ENCODE measurements at regions not wholly inside any gene's neighbourhood (a gene's known extent, or its start where the extent isn't known, plus 50 kb on each side); places are given as distances from the start of the nearest gene placed in this dataset.

DNA sequence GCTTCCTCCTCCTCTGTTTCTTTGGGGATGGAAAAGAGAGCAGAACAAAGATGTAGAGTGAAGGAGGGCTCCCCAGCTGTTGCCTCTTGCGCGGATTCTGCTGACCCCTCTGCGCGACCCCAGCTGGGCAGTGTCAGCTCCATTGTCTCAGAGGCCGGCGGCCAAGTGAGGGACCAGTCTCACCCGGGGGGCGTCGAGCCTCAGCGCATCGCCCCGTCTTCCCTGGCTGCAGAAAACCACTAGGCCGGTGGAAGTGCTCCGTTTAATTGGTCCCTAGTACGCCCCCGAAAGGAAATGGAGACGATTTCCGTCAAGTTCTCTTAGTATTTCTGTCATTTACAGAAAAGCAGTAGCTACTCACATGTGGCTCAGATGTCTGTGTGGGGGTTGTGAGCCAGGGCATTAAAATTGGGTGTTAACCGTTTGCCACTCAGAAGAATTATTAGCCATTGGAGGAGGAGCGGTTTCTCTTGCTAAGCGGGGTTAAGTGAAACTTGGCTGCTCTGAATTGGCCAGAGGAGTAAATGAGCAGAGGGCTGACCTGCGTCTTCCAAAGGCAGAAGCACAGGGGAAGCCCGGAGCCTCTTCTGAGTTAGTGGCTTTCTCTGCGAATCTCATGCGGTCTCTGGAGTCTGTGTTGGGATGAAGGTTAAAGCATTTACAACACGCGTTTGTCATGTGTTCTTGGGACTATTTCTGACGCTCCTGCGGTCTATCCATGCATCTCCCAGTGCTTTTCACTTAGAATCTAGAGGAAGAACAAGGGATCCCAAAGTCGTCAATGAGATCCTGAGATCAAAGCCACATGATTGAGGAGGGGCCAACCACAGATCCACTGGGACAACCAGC is 132.8 kb upstream of the MYO16 start:
- no peak overlapping the region for H3K4me3 ChIP-seq (ENCODE audit: low read depth, low read length)
- no peak for DNase-seq (ENCODE audit: low read depth)
- TF ChIP-seq, protein P1, sequence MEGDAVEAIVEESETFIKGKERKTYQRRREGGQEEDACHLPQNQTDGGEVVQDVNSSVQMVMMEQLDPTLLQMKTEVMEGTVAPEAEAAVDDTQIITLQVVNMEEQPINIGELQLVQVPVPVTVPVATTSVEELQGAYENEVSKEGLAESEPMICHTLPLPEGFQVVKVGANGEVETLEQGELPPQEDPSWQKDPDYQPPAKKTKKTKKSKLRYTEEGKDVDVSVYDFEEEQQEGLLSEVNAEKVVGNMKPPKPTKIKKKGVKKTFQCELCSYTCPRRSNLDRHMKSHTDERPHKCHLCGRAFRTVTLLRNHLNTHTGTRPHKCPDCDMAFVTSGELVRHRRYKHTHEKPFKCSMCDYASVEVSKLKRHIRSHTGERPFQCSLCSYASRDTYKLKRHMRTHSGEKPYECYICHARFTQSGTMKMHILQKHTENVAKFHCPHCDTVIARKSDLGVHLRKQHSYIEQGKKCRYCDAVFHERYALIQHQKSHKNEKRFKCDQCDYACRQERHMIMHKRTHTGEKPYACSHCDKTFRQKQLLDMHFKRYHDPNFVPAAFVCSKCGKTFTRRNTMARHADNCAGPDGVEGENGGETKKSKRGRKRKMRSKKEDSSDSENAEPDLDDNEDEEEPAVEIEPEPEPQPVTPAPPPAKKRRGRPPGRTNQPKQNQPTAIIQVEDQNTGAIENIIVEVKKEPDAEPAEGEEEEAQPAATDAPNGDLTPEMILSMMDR (IDR thresholded peaks at IDR 0.05; ENCODE audit: insufficient read depth, low read depth, low read length, missing control alignments) = no peak

DNA sequence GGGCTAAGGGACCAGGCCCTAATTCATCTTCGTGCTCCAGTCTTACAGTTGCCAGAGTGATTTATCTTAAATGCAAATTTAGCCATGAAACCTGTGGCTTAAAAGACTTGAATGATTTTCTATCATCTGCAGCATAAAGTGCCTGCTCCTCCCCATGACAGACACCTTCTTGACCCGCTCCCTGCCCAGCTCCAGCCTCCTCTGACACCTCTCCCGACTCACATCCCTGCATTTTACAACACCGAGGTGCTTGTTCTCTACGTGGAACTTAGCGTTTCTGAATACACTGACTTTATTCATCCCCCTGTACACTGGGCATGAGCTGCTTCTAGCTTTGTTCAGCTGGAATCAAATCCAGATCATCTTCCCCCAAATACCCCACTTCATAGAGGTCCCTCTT is 128.7 kb upstream of the MYO16 start:
- TF ChIP-seq, protein P1 (IDR thresholded peaks at IDR 0.05; ENCODE audit: insufficient read depth, low read depth, low read length, missing control alignments) = no peak
- no peak overlapping the region for H3K4me3 ChIP-seq (ENCODE audit: low read depth, low read length)
- DNase-seq (ENCODE audit: low read depth) = no peak

DNA sequence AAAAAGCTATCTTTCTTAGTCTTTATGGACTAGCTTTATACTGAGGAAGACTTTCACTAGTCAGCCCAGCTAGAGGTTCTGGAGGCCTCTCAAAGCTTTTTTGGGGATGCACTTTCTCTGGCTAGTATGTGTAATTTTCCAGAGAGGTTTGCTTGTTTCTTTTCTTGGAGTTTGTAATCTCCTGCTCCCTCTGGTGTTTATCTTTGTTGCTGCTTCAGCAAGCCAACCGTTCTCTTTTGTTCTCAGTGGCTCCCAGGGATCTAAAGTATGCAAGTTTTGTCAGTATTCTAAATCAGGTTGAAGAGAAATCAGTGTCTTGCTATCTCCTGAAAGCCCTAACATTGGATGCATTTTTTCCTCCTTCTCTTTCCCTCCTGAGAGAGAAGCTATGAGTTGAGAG is 121.1 kb upstream of the MYO16 start:
- no peak for DNase-seq (ENCODE audit: low read depth)
- TF ChIP-seq, protein P1 (IDR thresholded peaks at IDR 0.05; ENCODE audit: insufficient read depth, low read depth, low read length, missing control alignments) = peak; percentile 13
- no peak overlapping the region for H3K4me3 ChIP-seq (ENCODE audit: low read depth, low read length)

DNA sequence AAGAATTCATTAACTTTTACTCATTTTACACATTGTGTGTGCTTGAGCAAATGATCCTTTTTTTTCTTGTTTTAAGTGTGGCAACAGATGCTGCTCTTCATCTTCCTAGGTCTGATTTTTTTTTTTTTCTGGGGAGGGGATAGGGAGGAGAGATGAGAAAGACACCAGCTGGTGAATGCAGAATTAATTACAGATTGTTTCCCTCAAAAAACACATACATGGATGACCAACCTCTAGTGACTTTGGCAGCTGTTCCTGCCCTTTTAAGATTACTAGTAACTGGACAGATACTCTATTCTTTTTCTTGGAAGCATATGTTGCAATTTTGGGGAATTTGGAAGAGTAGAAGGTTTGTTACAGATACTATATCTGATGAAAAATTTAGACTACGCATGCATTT is 103.6 kb upstream of the MYO16 start:
- no peak overlapping the region for H3K4me3 ChIP-seq (ENCODE audit: low read depth, low read length)
- TF ChIP-seq, protein P1 (IDR thresholded peaks at IDR 0.05; ENCODE audit: insufficient read depth, low read depth, low read length, missing control alignments) = no peak
- no peak for DNase-seq (ENCODE audit: low read depth)

DNA sequence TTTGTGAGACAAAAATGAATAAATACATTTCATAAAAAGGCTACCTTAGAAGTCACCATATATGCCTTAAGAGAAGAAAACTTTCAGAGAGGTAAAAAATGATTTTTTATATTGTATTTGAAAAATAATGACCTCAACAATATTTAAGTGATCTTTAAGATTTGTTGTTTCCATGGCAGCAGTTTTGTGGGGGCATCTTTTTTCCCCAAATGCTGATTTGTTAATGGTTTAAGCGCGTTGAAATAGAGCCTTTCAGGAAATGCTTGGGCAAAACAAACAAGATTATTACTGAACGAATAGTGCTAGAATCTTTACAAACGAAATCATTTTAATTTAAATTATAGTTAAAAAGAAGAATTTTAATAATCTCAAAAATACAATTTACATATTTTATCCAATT is 103.1 kb upstream of the MYO16 start:
- no peak for DNase-seq (ENCODE audit: low read depth)
- H3K4me3 ChIP-seq (ENCODE audit: low read depth, low read length) = no peak overlapping the region
- TF ChIP-seq, protein P1 (IDR thresholded peaks at IDR 0.05; ENCODE audit: insufficient read depth, low read depth, low read length, missing control alignments) = no peak

DNA sequence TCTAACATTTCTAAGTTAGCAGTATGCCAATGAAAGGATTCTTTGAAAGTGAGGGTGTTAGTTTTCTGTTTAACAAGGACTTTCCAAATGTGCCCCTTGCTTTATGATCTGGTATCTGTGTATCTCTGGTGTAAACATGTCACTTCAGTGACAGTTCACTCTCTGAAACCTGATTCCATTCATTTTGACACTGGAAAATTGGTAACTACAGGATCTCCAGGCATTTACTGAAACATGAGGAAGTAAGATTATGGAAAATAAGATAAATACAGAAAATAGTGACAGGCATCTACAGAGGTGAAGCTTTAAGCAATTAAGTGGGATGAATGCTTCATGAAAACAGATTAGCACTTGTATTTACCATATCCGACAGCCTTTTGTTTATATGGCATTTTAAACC is 101.6 kb upstream of the MYO16 start:
- DNase-seq (ENCODE audit: low read depth) = no peak
- TF ChIP-seq, protein P1 (IDR thresholded peaks at IDR 0.05; ENCODE audit: insufficient read depth, low read depth, low read length, missing control alignments) = no peak
- H3K4me3 ChIP-seq (ENCODE audit: low read depth, low read length) = no peak overlapping the region

DNA sequence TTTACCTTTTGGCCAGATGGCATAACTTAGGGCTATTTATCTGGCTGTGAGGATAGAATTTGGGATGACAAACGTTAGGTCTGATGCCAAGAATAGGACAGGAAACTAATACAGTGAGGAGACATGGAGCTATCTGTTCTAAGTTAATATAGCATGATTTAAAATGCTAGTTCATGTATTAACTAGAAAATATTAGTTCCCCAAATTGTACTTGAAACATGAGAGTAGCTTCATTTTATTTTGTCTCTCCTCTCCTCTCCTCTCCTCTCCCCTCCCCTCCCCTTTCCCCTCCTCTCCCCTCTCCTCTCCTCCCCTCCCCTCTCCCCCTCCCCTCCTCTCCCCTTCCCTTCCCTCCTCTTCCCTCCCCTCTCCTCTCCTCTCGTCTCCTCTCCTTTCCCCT is 101.1 kb upstream of the MYO16 start:
- no peak overlapping the region for H3K4me3 ChIP-seq (ENCODE audit: low read depth, low read length)
- no peak for DNase-seq (ENCODE audit: low read depth)
- TF ChIP-seq, protein P1 (IDR thresholded peaks at IDR 0.05; ENCODE audit: insufficient read depth, low read depth, low read length, missing control alignments) = no peak
